Neural cell (in vitro differentiated cells): ENCODE measurements at regions not wholly inside any gene's neighbourhood (a gene's known extent, or its start where the extent isn't known, plus 50 kb on each side); places are given as distances from the start of the nearest gene placed in this dataset.

Source experiments
- EZH2 ChIP-seq: fragments of 200-600, 300-800 bp; shearing (Covaris generic), sonication (generic); IDR thresholded peaks from 2 replicates; pipeline ENCODE4 v1.6.1; 2014; ENCODE audit warnings: antibody characterized with exemption, low read length, borderline replicate concordance, mild to moderate bottlenecking; ENCODE audit not compliant: insufficient read depth, poor library complexity, severe bottlenecking
- TAF1 ChIP-seq: IDR thresholded peaks from 2 replicates; pipeline ENCODE4 v1.6.1; 2012; ENCODE audit warnings: low read depth
- TF ChIP-seq, protein P1 (sequence below): fragments of 450-650 bp; IDR thresholded peaks from 2 replicates; pipeline ENCODE4 v1.5.1; 2014; ENCODE audit warnings: antibody characterized with exemption, mild to moderate bottlenecking, moderate library complexity; ENCODE audit not compliant: poor library complexity, severe bottlenecking
- TF ChIP-seq, protein P2 (sequence below): IDR thresholded peaks from 2 replicates; pipeline ENCODE4 v1.6.1; 2012; ENCODE audit warnings: borderline replicate concordance

DNA sequence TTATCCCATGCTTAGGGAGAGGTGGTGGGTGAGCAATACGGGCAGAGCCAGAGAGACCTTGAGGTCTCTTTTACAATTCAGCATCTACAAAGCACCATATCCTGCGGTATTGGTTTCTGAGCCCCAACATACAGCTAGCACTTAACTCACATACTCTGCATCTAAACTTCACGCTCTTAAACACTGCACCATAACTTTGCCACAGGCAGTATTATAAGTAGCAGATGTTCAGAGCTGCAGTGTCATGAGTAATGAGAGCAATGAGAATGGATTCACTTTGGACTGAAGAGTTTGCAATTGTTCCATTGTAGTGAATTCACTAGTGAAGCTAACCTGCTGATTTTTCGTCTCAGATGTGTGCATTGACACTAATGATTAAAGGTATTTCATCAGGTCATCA, 93.8 kb downstream of the HS3ST1 start:
- TF ChIP-seq TAF1 (no peak), EZH2 (no peak)
- TF ChIP-seq, protein P1, sequence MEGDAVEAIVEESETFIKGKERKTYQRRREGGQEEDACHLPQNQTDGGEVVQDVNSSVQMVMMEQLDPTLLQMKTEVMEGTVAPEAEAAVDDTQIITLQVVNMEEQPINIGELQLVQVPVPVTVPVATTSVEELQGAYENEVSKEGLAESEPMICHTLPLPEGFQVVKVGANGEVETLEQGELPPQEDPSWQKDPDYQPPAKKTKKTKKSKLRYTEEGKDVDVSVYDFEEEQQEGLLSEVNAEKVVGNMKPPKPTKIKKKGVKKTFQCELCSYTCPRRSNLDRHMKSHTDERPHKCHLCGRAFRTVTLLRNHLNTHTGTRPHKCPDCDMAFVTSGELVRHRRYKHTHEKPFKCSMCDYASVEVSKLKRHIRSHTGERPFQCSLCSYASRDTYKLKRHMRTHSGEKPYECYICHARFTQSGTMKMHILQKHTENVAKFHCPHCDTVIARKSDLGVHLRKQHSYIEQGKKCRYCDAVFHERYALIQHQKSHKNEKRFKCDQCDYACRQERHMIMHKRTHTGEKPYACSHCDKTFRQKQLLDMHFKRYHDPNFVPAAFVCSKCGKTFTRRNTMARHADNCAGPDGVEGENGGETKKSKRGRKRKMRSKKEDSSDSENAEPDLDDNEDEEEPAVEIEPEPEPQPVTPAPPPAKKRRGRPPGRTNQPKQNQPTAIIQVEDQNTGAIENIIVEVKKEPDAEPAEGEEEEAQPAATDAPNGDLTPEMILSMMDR: no peak
- TF ChIP-seq, protein P2, sequence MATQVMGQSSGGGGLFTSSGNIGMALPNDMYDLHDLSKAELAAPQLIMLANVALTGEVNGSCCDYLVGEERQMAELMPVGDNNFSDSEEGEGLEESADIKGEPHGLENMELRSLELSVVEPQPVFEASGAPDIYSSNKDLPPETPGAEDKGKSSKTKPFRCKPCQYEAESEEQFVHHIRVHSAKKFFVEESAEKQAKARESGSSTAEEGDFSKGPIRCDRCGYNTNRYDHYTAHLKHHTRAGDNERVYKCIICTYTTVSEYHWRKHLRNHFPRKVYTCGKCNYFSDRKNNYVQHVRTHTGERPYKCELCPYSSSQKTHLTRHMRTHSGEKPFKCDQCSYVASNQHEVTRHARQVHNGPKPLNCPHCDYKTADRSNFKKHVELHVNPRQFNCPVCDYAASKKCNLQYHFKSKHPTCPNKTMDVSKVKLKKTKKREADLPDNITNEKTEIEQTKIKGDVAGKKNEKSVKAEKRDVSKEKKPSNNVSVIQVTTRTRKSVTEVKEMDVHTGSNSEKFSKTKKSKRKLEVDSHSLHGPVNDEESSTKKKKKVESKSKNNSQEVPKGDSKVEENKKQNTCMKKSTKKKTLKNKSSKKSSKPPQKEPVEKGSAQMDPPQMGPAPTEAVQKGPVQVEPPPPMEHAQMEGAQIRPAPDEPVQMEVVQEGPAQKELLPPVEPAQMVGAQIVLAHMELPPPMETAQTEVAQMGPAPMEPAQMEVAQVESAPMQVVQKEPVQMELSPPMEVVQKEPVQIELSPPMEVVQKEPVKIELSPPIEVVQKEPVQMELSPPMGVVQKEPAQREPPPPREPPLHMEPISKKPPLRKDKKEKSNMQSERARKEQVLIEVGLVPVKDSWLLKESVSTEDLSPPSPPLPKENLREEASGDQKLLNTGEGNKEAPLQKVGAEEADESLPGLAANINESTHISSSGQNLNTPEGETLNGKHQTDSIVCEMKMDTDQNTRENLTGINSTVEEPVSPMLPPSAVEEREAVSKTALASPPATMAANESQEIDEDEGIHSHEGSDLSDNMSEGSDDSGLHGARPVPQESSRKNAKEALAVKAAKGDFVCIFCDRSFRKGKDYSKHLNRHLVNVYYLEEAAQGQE: no peak
